Sigmoid colon (tissue), 6 donors: ENCODE measurements at regions not wholly inside any gene's neighbourhood (a gene's known extent, or its start where the extent isn't known, plus 50 kb on each side); places are given as distances from the start of the nearest gene placed in this dataset.

Experiments
- DNase-seq: peaks from one replicate; pipeline ENCODE4 v3.0.0-alpha.2; 2019
- H3K27ac ChIP-seq, 4 donors: fragments of 200-600 bp; sonication (generic); one replicate each; pipeline ENCODE4 v1.5.1; 2016 to 2019; ENCODE audit warnings: mild to moderate bottlenecking in 1 of 4
- H3K27me3 ChIP-seq, 3 donors: fragments of 200-600 bp; sonication (generic); one replicate each; pipeline ENCODE4 v1.5.1; 2019; ENCODE audit warnings: mild to moderate bottlenecking in 1 of 3
- H3K36me3 ChIP-seq, 4 donors: fragments of 200-600 bp; sonication (generic); one replicate each; pipeline ENCODE4 v1.5.1; 2016 to 2019
- H3K4me1 ChIP-seq, 4 donors: fragments of 200-600 bp; sonication (generic); one replicate each; pipeline ENCODE4 v1.5.1; 2017 to 2019
- H3K4me3 ChIP-seq, 4 donors: fragments of 200-600 bp; sonication (generic); one replicate each; pipeline ENCODE4 v1.5.1; 2017 to 2019; ENCODE audit warnings: mild to moderate bottlenecking in 2 of 4, moderate library complexity in 1 of 4
- H3K9me3 ChIP-seq, 4 donors: fragments of 200-600 bp in 3 of 4; sonication (generic) in 3 of 4; one replicate each; pipeline versions ENCODE4 v1.5.1 to v1.6.1; 2013 to 2019
- CTCF ChIP-seq, 4 experiments: fragments of 450-650 bp in 3 of 4; fragments of 200-600 bp in 1 of 4; IDR thresholded peaks; one replicate each; pipeline ENCODE4 v1.5.1; 2016 to 2019; ENCODE audit warnings: antibody characterized with exemption in 4 of 4, mild to moderate bottlenecking in 3 of 4, moderate library complexity in 2 of 4
- EP300 ChIP-seq, 4 donors: sonication (generic); formaldehyde crosslinking; IDR thresholded peaks; one replicate each; pipeline ENCODE4 v1.6.1; 2017; ENCODE audit warnings: antibody characterized with exemption in 4 of 4
- POLR2A ChIP-seq, 2 donors: fragments of 450-650 bp; IDR thresholded peaks; one replicate each; pipeline ENCODE4 v1.6.1; 2016; ENCODE audit warnings: antibody characterized with exemption in 2 of 2, mild to moderate bottlenecking in 2 of 2, moderate library complexity in 2 of 2
- POLR2AphosphoS5 ChIP-seq, 4 donors: sonication (generic); formaldehyde crosslinking; IDR thresholded peaks; one replicate each; pipeline ENCODE4 v1.6.1; 2017; ENCODE audit warnings: antibody characterized with exemption in 4 of 4
- WGBS, 2 donors: extraction: QIAGEN DNeasy Blood & Tissue Kit; methylation state at CpG; one replicate each; pipeline ENCODE4 v1.1.7; 2013; 5-methylcytosine and 5-hydroxymethylcytosine counted together
- intact Hi-C: fragments of 100-400 bp; cut with DNase I; formaldehyde crosslinking; loops from one replicate; pipeline ENCODE4 v1.15.1; 2023
- small RNA-seq, 3 donors: library from RNA; depleted of rRNA; stranded (forward); fragments of <200 nt; gene quantifications; one replicate each; pipeline ENCODE3, GENCODE V24; 2016
- donor health status: healthy with polysubstance abuse.
- donor health status: healthy.

GRCh38 chr1:22398656-22399420 is 52.8 kb upstream of the ZBTB40 start:
- Histone ChIP-seq H3K4me3 (no peak overlapping the region), H3K9me3 (no peaks in the 10 kb centered on the region), H3K27me3 (peaks cover 0 to 35% (median 3%) of the 10 kb centered on the region in 3 donors), H3K4me1 (no peaks in the 10 kb centered on the region), H3K27ac (no peak overlapping the region), H3K36me3 (no peaks in the 10 kb centered on the region)
- DNase-seq: no peak
- no peak for TF ChIP-seq EP300 (IDR thresholded peaks at IDR 0.05)
- no peak for TF ChIP-seq POLR2A (IDR thresholded peaks at IDR 0.05)
- no peak for TF ChIP-seq POLR2AphosphoS5 (IDR thresholded peaks at IDR 0.05)
- TF ChIP-seq CTCF (IDR thresholded peaks at IDR 0.05): no peak
- intact Hi-C loops: no loop called here
- 46 to 51% methylated on average over 11 of the region's 11 CpGs for WGBS, 2 donors

- 85 to 88% methylated on average over 10 of the region's 10 CpGs for WGBS, 2 donors
- Histone ChIP-seq H3K36me3 (no peaks in the 10 kb centered on the region), H3K9me3 (no peaks in the 10 kb centered on the region), H3K4me3 (no peak overlapping the region), H3K27me3 (peaks cover 0 to 35% (median 3%) of the 10 kb centered on the region in 3 donors), H3K4me1 (no peaks in the 10 kb centered on the region), H3K27ac (no peak overlapping the region)
- no peak for DNase-seq
- no peak for TF ChIP-seq POLR2AphosphoS5 (IDR thresholded peaks at IDR 0.05)
- TF ChIP-seq EP300 (IDR thresholded peaks at IDR 0.05): no peak
- no peak for TF ChIP-seq POLR2A (IDR thresholded peaks at IDR 0.05)
- no peak for TF ChIP-seq CTCF (IDR thresholded peaks at IDR 0.05)
- intact Hi-C loops: no loop called here
Observed at GRCh38 chr1:22399421-22400091, 52.1 kb upstream of the ZBTB40 start.

Small RNAs in the stretch of these regions (small RNA-seq; reads per million reads assigned to genes)
- 0 reads per million in 3 donors for gene MIR4418
